Mammary epithelial cell (primary cell): ENCODE measurements at regions not wholly inside any gene's neighbourhood (a gene's known extent, or its start where the extent isn't known, plus 50 kb on each side); places are given as distances from the start of the nearest gene placed in this dataset.

Experiments used
- CTCF ChIP-seq, 2 donors: IDR thresholded peaks in 1 of 2; conservative IDR thresholded peaks in 1 of 2; 2 replicates each; pipeline ENCODE4 v1.5.1; 2011 to 2012; ENCODE audit warnings: inconsistent platforms in 2 of 2, low read length in 2 of 2, mild to moderate bottlenecking in 2 of 2, control low read depth in 1 of 2, low read depth in 1 of 2; ENCODE audit not compliant: insufficient read depth in 1 of 2; ENCODE audit errors: extremely low read depth in 1 of 2
- EZH2 ChIP-seq: IDR thresholded peaks from 2 replicates; pipeline ENCODE4 v1.6.1; 2012; ENCODE audit warnings: low read length, inconsistent platforms, borderline replicate concordance

- TF ChIP-seq CTCF (conservative IDR thresholded peaks at IDR 0.05 in 1 of 2, IDR thresholded peaks at IDR 0.05 in 1 of 2; ENCODE audit: extremely low read depth in 1 of 2, insufficient read depth in 1 of 2, low read depth in 1 of 2, low read length in 2 of 2) (no peak), EZH2 (no peak)
Measured at GRCh38 chr15:70187331-70187730, 89.6 kb upstream of the TLE3 start.
